WTC11 (cell line): ENCODE measurements at regions not wholly inside any gene's neighbourhood (a gene's known extent, or its start where the extent isn't known, plus 50 kb on each side); places are given as distances from the start of the nearest gene placed in this dataset.

Experiments
- CBFB ChIP-seq: sonication (generic); formaldehyde crosslinking; IDR thresholded peaks from 2 replicates; pipeline ENCODE4 v1.8.1; 2022; ENCODE audit warnings: mild to moderate bottlenecking, low read depth, missing genetic modification reagents
- CTCF ChIP-seq: fragments of 200-600 bp; IDR thresholded peaks from 2 replicates; pipeline ENCODE4 v1.8.0; 2022; ENCODE audit warnings: antibody characterized with exemption
- MAX ChIP-seq: sonication (generic); formaldehyde crosslinking; IDR thresholded peaks from 2 replicates; pipeline ENCODE4 v1.8.0; 2022; ENCODE audit warnings: mild to moderate bottlenecking, missing genetic modification reagents
- TF ChIP-seq, protein P1 (sequence below): sonication (generic); formaldehyde crosslinking; IDR thresholded peaks from 2 replicates; pipeline ENCODE4 v1.8.1; 2023; ENCODE audit warnings: mild to moderate bottlenecking, missing genetic modification reagents, borderline replicate concordance

DNA sequence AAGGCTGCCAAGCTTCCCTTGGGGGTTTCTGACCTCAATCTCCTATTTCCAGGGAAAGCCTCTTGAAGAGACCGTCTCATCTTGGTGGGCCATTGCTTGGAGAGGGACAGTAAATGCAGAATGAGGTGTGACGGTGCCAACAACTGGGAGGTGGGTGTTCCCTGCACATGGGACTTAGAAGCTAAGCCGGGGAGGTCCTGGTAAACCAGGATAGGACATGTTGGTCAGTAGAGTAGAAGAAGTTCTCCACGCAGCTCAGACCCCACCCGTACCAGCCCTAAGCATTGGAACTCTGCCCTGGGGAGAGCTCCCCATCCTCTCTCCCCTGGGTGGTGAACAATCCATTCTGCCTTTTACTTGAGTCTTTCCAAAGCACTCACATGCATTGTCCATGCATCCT lies 92.0 kb downstream of the SOX1 start:
- TF ChIP-seq CBFB (CRISPR knock-in tag) (no peak), CTCF (no peak), MAX (no peak)
- TF ChIP-seq, protein P1, sequence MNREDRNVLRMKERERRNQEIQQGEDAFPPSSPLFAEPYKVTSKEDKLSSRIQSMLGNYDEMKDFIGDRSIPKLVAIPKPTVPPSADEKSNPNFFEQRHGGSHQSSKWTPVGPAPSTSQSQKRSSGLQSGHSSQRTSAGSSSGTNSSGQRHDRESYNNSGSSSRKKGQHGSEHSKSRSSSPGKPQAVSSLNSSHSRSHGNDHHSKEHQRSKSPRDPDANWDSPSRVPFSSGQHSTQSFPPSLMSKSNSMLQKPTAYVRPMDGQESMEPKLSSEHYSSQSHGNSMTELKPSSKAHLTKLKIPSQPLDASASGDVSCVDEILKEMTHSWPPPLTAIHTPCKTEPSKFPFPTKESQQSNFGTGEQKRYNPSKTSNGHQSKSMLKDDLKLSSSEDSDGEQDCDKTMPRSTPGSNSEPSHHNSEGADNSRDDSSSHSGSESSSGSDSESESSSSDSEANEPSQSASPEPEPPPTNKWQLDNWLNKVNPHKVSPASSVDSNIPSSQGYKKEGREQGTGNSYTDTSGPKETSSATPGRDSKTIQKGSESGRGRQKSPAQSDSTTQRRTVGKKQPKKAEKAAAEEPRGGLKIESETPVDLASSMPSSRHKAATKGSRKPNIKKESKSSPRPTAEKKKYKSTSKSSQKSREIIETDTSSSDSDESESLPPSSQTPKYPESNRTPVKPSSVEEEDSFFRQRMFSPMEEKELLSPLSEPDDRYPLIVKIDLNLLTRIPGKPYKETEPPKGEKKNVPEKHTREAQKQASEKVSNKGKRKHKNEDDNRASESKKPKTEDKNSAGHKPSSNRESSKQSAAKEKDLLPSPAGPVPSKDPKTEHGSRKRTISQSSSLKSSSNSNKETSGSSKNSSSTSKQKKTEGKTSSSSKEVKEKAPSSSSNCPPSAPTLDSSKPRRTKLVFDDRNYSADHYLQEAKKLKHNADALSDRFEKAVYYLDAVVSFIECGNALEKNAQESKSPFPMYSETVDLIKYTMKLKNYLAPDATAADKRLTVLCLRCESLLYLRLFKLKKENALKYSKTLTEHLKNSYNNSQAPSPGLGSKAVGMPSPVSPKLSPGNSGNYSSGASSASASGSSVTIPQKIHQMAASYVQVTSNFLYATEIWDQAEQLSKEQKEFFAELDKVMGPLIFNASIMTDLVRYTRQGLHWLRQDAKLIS (CRISPR knock-in tag) = no peak
